Mesothelial cell of epicardium (in vitro differentiated cells): ENCODE measurements at regions not wholly inside any gene's neighbourhood (a gene's known extent, or its start where the extent isn't known, plus 50 kb on each side); places are given as distances from the start of the nearest gene placed in this dataset.

Source experiments
- DNase-seq, 2 experiments: peaks; one replicate each; pipeline ENCODE4 v3.0.0; 2021; ENCODE audit warnings: low spot score in 2 of 2; ENCODE audit not compliant: unreplicated experiment in 2 of 2
- H3K27ac Mint-ChIP-seq: 2 replicates; pipeline ENCODE4 v1.8.0; 2021; ENCODE audit warnings: mixed read lengths
- H3K27me3 Mint-ChIP-seq: 2 replicates; pipeline ENCODE4 v1.8.0; 2021; ENCODE audit warnings: low read depth, mixed read lengths
- H3K36me3 Mint-ChIP-seq: 2 replicates; pipeline ENCODE4 v1.8.0; 2021; ENCODE audit warnings: mixed read lengths
- H3K4me1 Mint-ChIP-seq: 2 replicates; pipeline ENCODE4 v1.8.0; 2021; ENCODE audit warnings: mixed read lengths
- H3K4me3 Mint-ChIP-seq: 2 replicates; pipeline ENCODE4 v1.8.0; 2021; ENCODE audit warnings: mild to moderate bottlenecking, moderate library complexity, mixed read lengths
- H3K9me3 Mint-ChIP-seq: 2 replicates; pipeline ENCODE4 v1.8.0; 2021; ENCODE audit warnings: mixed read lengths
- TF ChIP-seq, protein P1 (sequence below): fragments of 200-600 bp; sonication (generic); IDR thresholded peaks from one replicate; pipeline ENCODE4 v1.5.0; 2021; ENCODE audit warnings: antibody characterized with exemption; ENCODE audit not compliant: unreplicated experiment

GRCh38 chr12:105547786-105548185 lies 217.3 kb downstream of the C12orf75 start:
- Mint-ChIP-seq H3K36me3 (peaks cover 2% of the 10 kb centered on the region), H3K9me3 (peaks cover 10% of the 10 kb centered on the region), H3K27me3 (no peaks in the 10 kb centered on the region), H3K4me3 (no peak overlapping the region), H3K4me1 (no peaks in the 10 kb centered on the region), H3K27ac (no peak overlapping the region)
- no peak for DNase-seq
- TF ChIP-seq, protein P1, sequence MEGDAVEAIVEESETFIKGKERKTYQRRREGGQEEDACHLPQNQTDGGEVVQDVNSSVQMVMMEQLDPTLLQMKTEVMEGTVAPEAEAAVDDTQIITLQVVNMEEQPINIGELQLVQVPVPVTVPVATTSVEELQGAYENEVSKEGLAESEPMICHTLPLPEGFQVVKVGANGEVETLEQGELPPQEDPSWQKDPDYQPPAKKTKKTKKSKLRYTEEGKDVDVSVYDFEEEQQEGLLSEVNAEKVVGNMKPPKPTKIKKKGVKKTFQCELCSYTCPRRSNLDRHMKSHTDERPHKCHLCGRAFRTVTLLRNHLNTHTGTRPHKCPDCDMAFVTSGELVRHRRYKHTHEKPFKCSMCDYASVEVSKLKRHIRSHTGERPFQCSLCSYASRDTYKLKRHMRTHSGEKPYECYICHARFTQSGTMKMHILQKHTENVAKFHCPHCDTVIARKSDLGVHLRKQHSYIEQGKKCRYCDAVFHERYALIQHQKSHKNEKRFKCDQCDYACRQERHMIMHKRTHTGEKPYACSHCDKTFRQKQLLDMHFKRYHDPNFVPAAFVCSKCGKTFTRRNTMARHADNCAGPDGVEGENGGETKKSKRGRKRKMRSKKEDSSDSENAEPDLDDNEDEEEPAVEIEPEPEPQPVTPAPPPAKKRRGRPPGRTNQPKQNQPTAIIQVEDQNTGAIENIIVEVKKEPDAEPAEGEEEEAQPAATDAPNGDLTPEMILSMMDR = no peak

GRCh38 chr12:105548626-105549025 lies 218.1 kb downstream of the C12orf75 start:
- DNase-seq = no peak
- TF ChIP-seq, protein P1 = no peak
- Mint-ChIP-seq H3K27ac (no peak overlapping the region), H3K4me3 (no peak overlapping the region), H3K36me3 (peaks cover 2% of the 10 kb centered on the region), H3K4me1 (peaks cover 7% of the 10 kb centered on the region), H3K9me3 (peaks cover 10% of the 10 kb centered on the region), H3K27me3 (no peaks in the 10 kb centered on the region)

- Mint-ChIP-seq H3K4me1 (peaks cover 37% of the 10 kb centered on the region), H3K36me3 (no peaks in the 10 kb centered on the region), H3K9me3 (peaks cover 3% of the 10 kb centered on the region), H3K27ac (no peak overlapping the region), H3K27me3 (no peaks in the 10 kb centered on the region), H3K4me3 (no peak overlapping the region)
- no peak for DNase-seq
- TF ChIP-seq, protein P1 = no peak
Observed at GRCh38 chr12:105552056-105552455, 221.6 kb downstream of the C12orf75 start.

GRCh38 chr12:105554223-105554678 lies 223.8 kb downstream of the C12orf75 start:
- no peaks in the 10 kb centered on the region for H3K27me3 Mint-ChIP-seq
- DNase-seq = no peak
- TF ChIP-seq, protein P1 = no peak
- peak overlapping the region; percentile 70 for H3K27ac Mint-ChIP-seq
- peaks cover 3% of the 10 kb centered on the region for H3K9me3 Mint-ChIP-seq
- peaks cover 39% of the 10 kb centered on the region for H3K4me1 Mint-ChIP-seq
- no peak overlapping the region for H3K4me3 Mint-ChIP-seq
- H3K36me3 Mint-ChIP-seq = no peaks in the 10 kb centered on the region

- no peaks in the 10 kb centered on the region for H3K9me3 Mint-ChIP-seq
- H3K4me1 Mint-ChIP-seq = peaks cover 39% of the 10 kb centered on the region
- no peaks in the 10 kb centered on the region for H3K36me3 Mint-ChIP-seq
- no peak for DNase-seq
- no peaks in the 10 kb centered on the region for H3K27me3 Mint-ChIP-seq
- no peak overlapping the region for H3K4me3 Mint-ChIP-seq
- TF ChIP-seq, protein P1 = no peak
- H3K27ac Mint-ChIP-seq = peak overlapping the region; percentile 60
Observed at GRCh38 chr12:105554856-105555255, 224.4 kb downstream of the C12orf75 start.
